ENCODE measurements at regions not wholly inside any gene's neighbourhood (a gene's known extent, or its start where the extent isn't known, plus 50 kb on each side); places are given as distances from the start of the nearest gene placed in this dataset.

- TF ChIP-seq, protein P1, sequence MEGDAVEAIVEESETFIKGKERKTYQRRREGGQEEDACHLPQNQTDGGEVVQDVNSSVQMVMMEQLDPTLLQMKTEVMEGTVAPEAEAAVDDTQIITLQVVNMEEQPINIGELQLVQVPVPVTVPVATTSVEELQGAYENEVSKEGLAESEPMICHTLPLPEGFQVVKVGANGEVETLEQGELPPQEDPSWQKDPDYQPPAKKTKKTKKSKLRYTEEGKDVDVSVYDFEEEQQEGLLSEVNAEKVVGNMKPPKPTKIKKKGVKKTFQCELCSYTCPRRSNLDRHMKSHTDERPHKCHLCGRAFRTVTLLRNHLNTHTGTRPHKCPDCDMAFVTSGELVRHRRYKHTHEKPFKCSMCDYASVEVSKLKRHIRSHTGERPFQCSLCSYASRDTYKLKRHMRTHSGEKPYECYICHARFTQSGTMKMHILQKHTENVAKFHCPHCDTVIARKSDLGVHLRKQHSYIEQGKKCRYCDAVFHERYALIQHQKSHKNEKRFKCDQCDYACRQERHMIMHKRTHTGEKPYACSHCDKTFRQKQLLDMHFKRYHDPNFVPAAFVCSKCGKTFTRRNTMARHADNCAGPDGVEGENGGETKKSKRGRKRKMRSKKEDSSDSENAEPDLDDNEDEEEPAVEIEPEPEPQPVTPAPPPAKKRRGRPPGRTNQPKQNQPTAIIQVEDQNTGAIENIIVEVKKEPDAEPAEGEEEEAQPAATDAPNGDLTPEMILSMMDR (IDR thresholded peaks at IDR 0.05) = no peak
- TF ChIP-seq POLR2AphosphoS5 (IDR thresholded peaks at IDR 0.05) = no peak
These were observed 103.9 kb upstream of the SOX21 start for GRCh38 chr13:94816256-94816655.
